HepG2 (cell line): ENCODE measurements at regions not wholly inside any gene's neighbourhood (a gene's known extent, or its start where the extent isn't known, plus 50 kb on each side); places are given as distances from the start of the nearest gene placed in this dataset.

ENCODE experiments used
- ATAC-seq: fragments of 200-7000 bp; cut with Tn5 transposase; 3 replicates; pipeline ENCODE4 v1.9.1; 2020; ENCODE audit warnings: mild to moderate bottlenecking, moderate library complexity
- BruUV-seq: library from RNA; stranded (reverse); fragments of 400-500 nt; replicated peaks from 2 replicates; lab custom pipeline; 2021; lab: Mats Ljungman, UMichigan
- CTCF ChIA-PET: fragments of 300-600 bp; formaldehyde crosslinking; extraction: SDS; loops from one replicate; lab custom pipeline; 2021; ENCODE audit warnings: low total read pairs, inconsistent platforms, low intra/inter-chr PET ratio; lab: Yijun Ruan, JAX
- POLR2A ChIA-PET: fragments of 350-600 bp; sonication (Branson Sonifier 250); formaldehyde crosslinking; loops from one replicate; lab custom pipeline; 2020; ENCODE audit warnings: antibody characterized with exemption, inconsistent platforms; lab: Yijun Ruan, JAX
- DNase-seq: peaks from one replicate; pipeline ENCODE4 v3.0.0-alpha.2; 2015; ENCODE audit warnings: low spot score
- FAIRE-seq: peaks from 3 replicates; lab custom pipeline; 2011; peaks lifted over from hg19 to GRCh38; lab: Jason Lieb, UNC
- H2AFZ ChIP-seq: one replicate; pipeline ENCODE4 v1.6.1; 2011; ENCODE audit warnings: low read length, inconsistent platforms
- H3K27ac ChIP-seq: fragments of 300-600 bp; 3 replicates; pipeline ENCODE4 v1.8.0; 2011; ENCODE audit warnings: mixed run types, mild to moderate bottlenecking, mixed read lengths, low read length, inconsistent platforms; ENCODE audit not compliant: insufficient read depth; ENCODE audit errors: extremely low read length
- H3K27me3 ChIP-seq, 2 experiments: fragments of 200-600 bp in 1 of 2; 2 replicates in 1 of 2; 3 replicates in 1 of 2; pipeline versions ENCODE4 v1.6.0 to v1.8.0; 2011; ENCODE audit warnings: low read length in 2 of 2, mild to moderate bottlenecking in 2 of 2, moderate library complexity in 2 of 2, inconsistent platforms in 1 of 2; ENCODE audit not compliant: insufficient read depth in 2 of 2, control insufficient read depth in 1 of 2
- H3K36me3 ChIP-seq, 2 experiments: fragments of 200-600 bp in 1 of 2; replicated peaks in 1 of 2; 2 replicates in 1 of 2; 3 replicates in 1 of 2; pipeline versions ENCODE4 v1.5.1 to v1.8.0; 2011; ENCODE audit warnings: low read length in 2 of 2, inconsistent platforms in 1 of 2; ENCODE audit not compliant: insufficient read depth in 2 of 2, control insufficient read depth in 1 of 2
- H3K4me1 ChIP-seq: 2 replicates; pipeline ENCODE4 v1.5.1; 2012; ENCODE audit warnings: low read length, inconsistent platforms; ENCODE audit not compliant: insufficient read depth
- H3K4me2 ChIP-seq: 2 replicates; pipeline ENCODE4 v1.6.0; 2011; ENCODE audit warnings: low read depth, low read length, inconsistent platforms
- H3K4me3 ChIP-seq, 3 experiments: fragments of 200-600 bp in 1 of 3; sonication (generic), shearing (Covaris generic) in 1 of 3; replicated peaks in 1 of 3; 2 replicates each; pipeline ENCODE4 v1.5.1; 2011 to 2016; ENCODE audit warnings: low read length in 3 of 3, inconsistent platforms in 2 of 3, low read depth in 2 of 3, mild to moderate bottlenecking in 2 of 3, control low read depth in 1 of 3, mixed read lengths in 1 of 3; ENCODE audit not compliant: insufficient read depth in 1 of 3
- H3K79me2 ChIP-seq: one replicate; pipeline ENCODE4 v1.6.1; 2011; ENCODE audit warnings: low read length, inconsistent platforms; ENCODE audit not compliant: insufficient read depth
- H3K9ac ChIP-seq: 2 replicates; pipeline ENCODE4 v1.6.0; 2011; ENCODE audit warnings: mild to moderate bottlenecking, low read depth, low read length, inconsistent platforms; ENCODE audit not compliant: insufficient read depth
- H3K9me3 ChIP-seq: 2 replicates; pipeline ENCODE4 v1.5.1; 2012; ENCODE audit warnings: mild to moderate bottlenecking, low read length
- H4K20me1 ChIP-seq: 2 replicates; pipeline ENCODE4 v1.6.0; 2011; ENCODE audit warnings: inconsistent platforms, mild to moderate bottlenecking, low read length, moderate library complexity; ENCODE audit not compliant: insufficient read depth
- GABPB1 ChIP-seq: IDR thresholded peaks from 2 replicates; pipeline ENCODE4 v1.6.1; 2016; ENCODE audit warnings: mild to moderate bottlenecking, missing genetic modification reagents, moderate library complexity, missing compliant biosample characterization
- JUNB ChIP-seq: sonication (generic); formaldehyde crosslinking; IDR thresholded peaks from 2 replicates; pipeline ENCODE4 v1.8.0; 2022; ENCODE audit warnings: missing genetic modification reagents, mild to moderate bottlenecking, borderline replicate concordance
- NCOA1 ChIP-seq: sonication (generic); formaldehyde crosslinking; IDR thresholded peaks from 2 replicates; pipeline ENCODE4 v1.9.0; 2021; ENCODE audit warnings: missing genetic modification reagents
- SRSF1 ChIP-seq: fragments of 200-400 bp; formaldehyde crosslinking; optimal IDR thresholded peaks from 2 replicates; pipeline ENCODE3; 2017; ENCODE audit warnings: mild to moderate bottlenecking, low read depth, low read length, moderate library complexity
- ZFYVE20 ChIP-seq: sonication (generic); formaldehyde crosslinking; IDR thresholded peaks from 2 replicates; pipeline ENCODE4 v1.8.0; 2023; ENCODE audit warnings: low read depth, mild to moderate bottlenecking, moderate library complexity, missing genetic modification reagents, borderline replicate concordance
- ZNF292 ChIP-seq: sonication (generic); formaldehyde crosslinking; IDR thresholded peaks from 2 replicates; pipeline ENCODE4 v1.8.1; 2022; ENCODE audit warnings: mild to moderate bottlenecking, low read depth, missing genetic modification reagents, borderline replicate concordance
- ZNF3 ChIP-seq: IDR thresholded peaks from 2 replicates; pipeline ENCODE4 v1.7.0; 2017; ENCODE audit warnings: inconsistent platforms
- WGBS: methylation state at CpG from one replicate; pipeline ENCODE4 v1.1.6; 2017; ENCODE audit warnings: low lambda C conversion rate; 5-methylcytosine and 5-hydroxymethylcytosine counted together
- in situ Hi-C: cut with HindIII; loops from 2 replicates; pipeline ENCODE4 v1.10.0; 2017; ENCODE audit warnings: low pct_unique_long_range_greater_than_20kb; ENCODE audit not compliant: extremely low pct_ligation_motif_present
- intact Hi-C: fragments of 100-400 bp; cut with micrococcal nuclease; formaldehyde crosslinking; loops from one replicate; pipeline ENCODE4 v1.10.0; 2022; ENCODE audit not compliant: unreplicated experiment
- TF ChIP-seq, protein P1 (sequence below): sonication (generic); formaldehyde crosslinking; IDR thresholded peaks from 2 replicates; pipeline ENCODE4 v1.5.0; 2020; ENCODE audit warnings: missing genetic modification reagents
- TF ChIP-seq, protein P2 (sequence below): sonication (generic); formaldehyde crosslinking; IDR thresholded peaks from 2 replicates; pipeline ENCODE4 v1.8.0; 2022; ENCODE audit warnings: missing genetic modification reagents, mild to moderate bottlenecking, borderline replicate concordance
- TF ChIP-seq, protein P3 (sequence below): sonication (generic); formaldehyde crosslinking; conservative IDR thresholded peaks from 2 replicates; pipeline ENCODE4 v1.8.0; 2022; ENCODE audit warnings: missing genetic modification reagents
- TF ChIP-seq, protein P4 (sequence below): sonication (generic); formaldehyde crosslinking; IDR thresholded peaks from 2 replicates; pipeline ENCODE4 v1.4.0; 2020; ENCODE audit warnings: missing genetic modification reagents, borderline replicate concordance
- TF ChIP-seq, protein P5 (sequence below): sonication (generic); formaldehyde crosslinking; IDR thresholded peaks from 2 replicates; pipeline ENCODE4 v1.4.0; 2020; ENCODE audit warnings: mild to moderate bottlenecking, missing genetic modification reagents
- TF ChIP-seq, protein P6 (sequence below): sonication (generic); formaldehyde crosslinking; IDR thresholded peaks from 2 replicates; pipeline ENCODE4 v1.8.1; 2022; ENCODE audit warnings: mild to moderate bottlenecking, missing genetic modification reagents

DNA sequence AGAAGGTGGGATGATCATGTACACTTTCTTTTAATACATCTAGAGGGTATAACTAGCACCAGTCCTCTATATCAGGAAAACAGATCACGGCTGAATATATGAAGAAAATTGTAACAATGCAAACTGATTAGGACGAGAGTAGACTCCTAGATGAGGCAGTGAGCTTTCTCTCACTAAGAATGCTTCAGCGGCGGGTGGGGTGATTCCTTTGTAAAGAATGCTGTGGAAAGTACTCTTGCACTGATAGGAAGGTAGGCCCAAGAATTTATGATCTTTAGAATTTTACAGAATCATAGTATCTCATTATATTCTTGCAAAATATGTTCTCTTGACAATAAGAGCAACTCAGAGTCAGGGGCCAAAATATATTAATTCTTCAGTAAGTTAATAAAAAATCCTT lies 133.0 kb downstream of the LMNTD1 start:
- in situ Hi-C loops, result no loop called here
- no peaks in the 10 kb centered on the region for H4K20me1 ChIP-seq
- FAIRE-seq (no peak), DNase-seq (no peak)
- CTCF ChIA-PET, result no interaction called here
- H3K36me3 ChIP-seq, result no peaks in the 10 kb centered on the region
- H3K79me2 ChIP-seq, result no peaks in the 10 kb centered on the region
- H2AFZ ChIP-seq, result no peak overlapping the region
- no peaks in the 10 kb centered on the region for H3K4me1 ChIP-seq
- H3K4me3 ChIP-seq, result no peak overlapping the region
- no peaks in the 10 kb centered on the region for H3K27me3 ChIP-seq
- no TSS peak for BruUV-seq
- TF ChIP-seq JUNB (CRISPR knock-in tag) (no peak), NCOA1 (CRISPR knock-in tag) (no peak), ZNF292 (CRISPR knock-in tag) (no peak), ZFYVE20 (CRISPR knock-in tag) (no peak), GABPB1 (no peak), ZNF3 (CRISPR knock-in tag) (no peak), SRSF1 (no peak)
- TF ChIP-seq, protein P1, sequence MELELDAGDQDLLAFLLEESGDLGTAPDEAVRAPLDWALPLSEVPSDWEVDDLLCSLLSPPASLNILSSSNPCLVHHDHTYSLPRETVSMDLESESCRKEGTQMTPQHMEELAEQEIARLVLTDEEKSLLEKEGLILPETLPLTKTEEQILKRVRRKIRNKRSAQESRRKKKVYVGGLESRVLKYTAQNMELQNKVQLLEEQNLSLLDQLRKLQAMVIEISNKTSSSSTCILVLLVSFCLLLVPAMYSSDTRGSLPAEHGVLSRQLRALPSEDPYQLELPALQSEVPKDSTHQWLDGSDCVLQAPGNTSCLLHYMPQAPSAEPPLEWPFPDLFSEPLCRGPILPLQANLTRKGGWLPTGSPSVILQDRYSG (CRISPR knock-in tag), result no peak
- TF ChIP-seq, protein P2, sequence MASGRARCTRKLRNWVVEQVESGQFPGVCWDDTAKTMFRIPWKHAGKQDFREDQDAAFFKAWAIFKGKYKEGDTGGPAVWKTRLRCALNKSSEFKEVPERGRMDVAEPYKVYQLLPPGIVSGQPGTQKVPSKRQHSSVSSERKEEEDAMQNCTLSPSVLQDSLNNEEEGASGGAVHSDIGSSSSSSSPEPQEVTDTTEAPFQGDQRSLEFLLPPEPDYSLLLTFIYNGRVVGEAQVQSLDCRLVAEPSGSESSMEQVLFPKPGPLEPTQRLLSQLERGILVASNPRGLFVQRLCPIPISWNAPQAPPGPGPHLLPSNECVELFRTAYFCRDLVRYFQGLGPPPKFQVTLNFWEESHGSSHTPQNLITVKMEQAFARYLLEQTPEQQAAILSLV (CRISPR knock-in tag), result no peak
- TF ChIP-seq, protein P3, sequence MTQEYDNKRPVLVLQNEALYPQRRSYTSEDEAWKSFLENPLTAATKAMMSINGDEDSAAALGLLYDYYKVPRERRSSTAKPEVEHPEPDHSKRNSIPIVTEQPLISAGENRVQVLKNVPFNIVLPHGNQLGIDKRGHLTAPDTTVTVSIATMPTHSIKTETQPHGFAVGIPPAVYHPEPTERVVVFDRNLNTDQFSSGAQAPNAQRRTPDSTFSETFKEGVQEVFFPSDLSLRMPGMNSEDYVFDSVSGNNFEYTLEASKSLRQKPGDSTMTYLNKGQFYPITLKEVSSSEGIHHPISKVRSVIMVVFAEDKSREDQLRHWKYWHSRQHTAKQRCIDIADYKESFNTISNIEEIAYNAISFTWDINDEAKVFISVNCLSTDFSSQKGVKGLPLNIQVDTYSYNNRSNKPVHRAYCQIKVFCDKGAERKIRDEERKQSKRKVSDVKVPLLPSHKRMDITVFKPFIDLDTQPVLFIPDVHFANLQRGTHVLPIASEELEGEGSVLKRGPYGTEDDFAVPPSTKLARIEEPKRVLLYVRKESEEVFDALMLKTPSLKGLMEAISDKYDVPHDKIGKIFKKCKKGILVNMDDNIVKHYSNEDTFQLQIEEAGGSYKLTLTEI, result no peak
- TF ChIP-seq, protein P4, sequence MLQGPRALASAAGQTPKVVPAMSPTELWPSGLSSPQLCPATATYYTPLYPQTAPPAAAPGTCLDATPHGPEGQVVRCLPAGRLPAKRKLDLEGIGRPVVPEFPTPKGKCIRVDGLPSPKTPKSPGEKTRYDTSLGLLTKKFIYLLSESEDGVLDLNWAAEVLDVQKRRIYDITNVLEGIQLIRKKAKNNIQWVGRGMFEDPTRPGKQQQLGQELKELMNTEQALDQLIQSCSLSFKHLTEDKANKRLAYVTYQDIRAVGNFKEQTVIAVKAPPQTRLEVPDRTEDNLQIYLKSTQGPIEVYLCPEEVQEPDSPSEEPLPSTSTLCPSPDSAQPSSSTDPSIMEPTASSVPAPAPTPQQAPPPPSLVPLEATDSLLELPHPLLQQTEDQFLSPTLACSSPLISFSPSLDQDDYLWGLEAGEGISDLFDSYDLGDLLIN (CRISPR knock-in tag), result no peak
- TF ChIP-seq, protein P5, sequence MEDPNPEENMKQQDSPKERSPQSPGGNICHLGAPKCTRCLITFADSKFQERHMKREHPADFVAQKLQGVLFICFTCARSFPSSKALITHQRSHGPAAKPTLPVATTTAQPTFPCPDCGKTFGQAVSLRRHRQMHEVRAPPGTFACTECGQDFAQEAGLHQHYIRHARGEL (CRISPR knock-in tag), result no peak
- TF ChIP-seq, protein P6, sequence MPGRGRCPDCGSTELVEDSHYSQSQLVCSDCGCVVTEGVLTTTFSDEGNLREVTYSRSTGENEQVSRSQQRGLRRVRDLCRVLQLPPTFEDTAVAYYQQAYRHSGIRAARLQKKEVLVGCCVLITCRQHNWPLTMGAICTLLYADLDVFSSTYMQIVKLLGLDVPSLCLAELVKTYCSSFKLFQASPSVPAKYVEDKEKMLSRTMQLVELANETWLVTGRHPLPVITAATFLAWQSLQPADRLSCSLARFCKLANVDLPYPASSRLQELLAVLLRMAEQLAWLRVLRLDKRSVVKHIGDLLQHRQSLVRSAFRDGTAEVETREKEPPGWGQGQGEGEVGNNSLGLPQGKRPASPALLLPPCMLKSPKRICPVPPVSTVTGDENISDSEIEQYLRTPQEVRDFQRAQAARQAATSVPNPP (CRISPR knock-in tag), result no peak
- TF ChIP-seq, all 625 proteins: peak for 0
- intact Hi-C loops, result no loop called here
- ATAC-seq, result no peak
- Histone ChIP-seq H3K9ac (no peak overlapping the region), H3K27ac (no peak overlapping the region), H3K9me3 (no peaks in the 10 kb centered on the region), H3K4me2 (no peak overlapping the region)
- POLR2A ChIA-PET, result no interaction called here
- 32% methylated on average over 4 of the region's 4 CpGs for WGBS
